AG10803 (cell line): ENCODE measurements at regions not wholly inside any gene's neighbourhood (a gene's known extent, or its start where the extent isn't known, plus 50 kb on each side); places are given as distances from the start of the nearest gene placed in this dataset.

ENCODE experiments used
- DNase-seq: peaks from one replicate; pipeline ENCODE4 v3.0.0; 2010; ENCODE audit warnings: low read depth
- H3K4me3 ChIP-seq: 2 replicates; pipeline ENCODE4 v1.5.1; 2011; ENCODE audit warnings: mild to moderate bottlenecking, low read length, control low read depth
- TF ChIP-seq, protein P1 (sequence below): conservative IDR thresholded peaks from 2 replicates; pipeline ENCODE4 v1.5.1; 2011; ENCODE audit warnings: mild to moderate bottlenecking, low read length, control low read depth, inconsistent platforms

GRCh38 chr3:66153481-66154443 is 67.0 kb upstream of the SLC25A26 start:
- DNase-seq: peak; percentile 37
- H3K4me3 ChIP-seq: peak overlapping the region; percentile 56
- TF ChIP-seq, protein P1, sequence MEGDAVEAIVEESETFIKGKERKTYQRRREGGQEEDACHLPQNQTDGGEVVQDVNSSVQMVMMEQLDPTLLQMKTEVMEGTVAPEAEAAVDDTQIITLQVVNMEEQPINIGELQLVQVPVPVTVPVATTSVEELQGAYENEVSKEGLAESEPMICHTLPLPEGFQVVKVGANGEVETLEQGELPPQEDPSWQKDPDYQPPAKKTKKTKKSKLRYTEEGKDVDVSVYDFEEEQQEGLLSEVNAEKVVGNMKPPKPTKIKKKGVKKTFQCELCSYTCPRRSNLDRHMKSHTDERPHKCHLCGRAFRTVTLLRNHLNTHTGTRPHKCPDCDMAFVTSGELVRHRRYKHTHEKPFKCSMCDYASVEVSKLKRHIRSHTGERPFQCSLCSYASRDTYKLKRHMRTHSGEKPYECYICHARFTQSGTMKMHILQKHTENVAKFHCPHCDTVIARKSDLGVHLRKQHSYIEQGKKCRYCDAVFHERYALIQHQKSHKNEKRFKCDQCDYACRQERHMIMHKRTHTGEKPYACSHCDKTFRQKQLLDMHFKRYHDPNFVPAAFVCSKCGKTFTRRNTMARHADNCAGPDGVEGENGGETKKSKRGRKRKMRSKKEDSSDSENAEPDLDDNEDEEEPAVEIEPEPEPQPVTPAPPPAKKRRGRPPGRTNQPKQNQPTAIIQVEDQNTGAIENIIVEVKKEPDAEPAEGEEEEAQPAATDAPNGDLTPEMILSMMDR: no peak

DNA sequence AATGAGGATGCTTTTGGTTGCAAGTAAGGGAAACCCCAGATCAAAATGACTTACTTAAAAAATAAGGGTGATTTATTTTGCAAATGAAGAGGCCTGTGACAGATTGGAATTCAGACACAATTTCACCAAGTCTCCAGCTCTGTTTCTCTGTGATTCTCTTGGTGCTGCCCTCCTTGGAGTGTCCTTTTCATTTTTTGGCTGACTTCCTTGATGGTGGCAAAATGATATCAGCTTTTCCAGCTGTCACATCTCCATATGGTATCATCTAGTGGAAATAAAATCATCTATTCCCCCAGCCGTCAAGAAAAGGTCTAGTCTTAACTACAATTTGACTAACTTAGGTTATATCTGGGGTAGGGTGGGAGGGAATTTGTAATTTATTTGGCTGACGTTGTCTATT is 68.5 kb upstream of the SLC25A26 start:
- TF ChIP-seq, protein P1: no peak
- no peak for DNase-seq

GRCh38 chr3:66150977-66151376 is 69.8 kb upstream of the SLC25A26 start:
- H3K4me3 ChIP-seq: no peak overlapping the region
- TF ChIP-seq, protein P1: no peak
- no peak for DNase-seq

More for the DNA sequence above, 68.5 kb upstream of the SLC25A26 start:
- H3K4me3 ChIP-seq: no peak overlapping the region

DNA sequence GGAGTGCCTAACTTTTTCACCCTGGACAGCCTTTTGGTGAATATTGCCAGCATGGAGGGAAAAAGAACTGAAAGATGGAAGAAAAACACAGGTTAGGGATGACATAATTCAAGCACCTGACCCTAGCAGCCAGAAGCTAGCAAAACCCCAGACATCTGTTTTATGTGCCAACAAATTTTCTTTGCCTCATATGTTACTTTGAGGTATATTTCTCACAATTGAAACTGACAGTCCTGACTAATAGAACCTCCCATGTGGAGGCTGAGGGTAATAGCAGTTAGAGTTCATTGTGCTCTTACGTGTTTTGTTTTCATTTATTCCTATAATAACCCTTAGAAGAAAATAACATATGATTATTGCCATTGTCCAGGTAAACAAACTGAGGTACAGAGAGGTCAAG is 71.5 kb upstream of the SLC25A26 start:
- DNase-seq: no peak
- TF ChIP-seq, protein P1: no peak
- no peak overlapping the region for H3K4me3 ChIP-seq

DNA sequence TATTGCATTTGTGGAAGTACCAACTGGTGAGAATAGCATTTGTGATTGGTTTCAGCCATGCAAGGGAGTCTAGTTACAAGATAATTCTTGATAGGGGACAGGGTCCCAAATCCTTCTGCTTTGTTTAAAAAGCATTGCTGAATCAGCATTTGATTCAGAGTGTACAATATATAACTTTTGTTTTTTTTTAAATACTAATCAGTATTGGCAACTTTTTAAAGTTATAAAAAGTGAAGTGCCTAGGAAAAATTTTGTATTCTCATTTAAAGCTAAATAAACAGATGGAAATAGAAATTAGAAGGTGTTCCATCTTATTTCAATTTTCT is 75.4 kb upstream of the SLC25A26 start:
- no peak overlapping the region for H3K4me3 ChIP-seq
- DNase-seq: no peak
- TF ChIP-seq, protein P1: no peak

DNA sequence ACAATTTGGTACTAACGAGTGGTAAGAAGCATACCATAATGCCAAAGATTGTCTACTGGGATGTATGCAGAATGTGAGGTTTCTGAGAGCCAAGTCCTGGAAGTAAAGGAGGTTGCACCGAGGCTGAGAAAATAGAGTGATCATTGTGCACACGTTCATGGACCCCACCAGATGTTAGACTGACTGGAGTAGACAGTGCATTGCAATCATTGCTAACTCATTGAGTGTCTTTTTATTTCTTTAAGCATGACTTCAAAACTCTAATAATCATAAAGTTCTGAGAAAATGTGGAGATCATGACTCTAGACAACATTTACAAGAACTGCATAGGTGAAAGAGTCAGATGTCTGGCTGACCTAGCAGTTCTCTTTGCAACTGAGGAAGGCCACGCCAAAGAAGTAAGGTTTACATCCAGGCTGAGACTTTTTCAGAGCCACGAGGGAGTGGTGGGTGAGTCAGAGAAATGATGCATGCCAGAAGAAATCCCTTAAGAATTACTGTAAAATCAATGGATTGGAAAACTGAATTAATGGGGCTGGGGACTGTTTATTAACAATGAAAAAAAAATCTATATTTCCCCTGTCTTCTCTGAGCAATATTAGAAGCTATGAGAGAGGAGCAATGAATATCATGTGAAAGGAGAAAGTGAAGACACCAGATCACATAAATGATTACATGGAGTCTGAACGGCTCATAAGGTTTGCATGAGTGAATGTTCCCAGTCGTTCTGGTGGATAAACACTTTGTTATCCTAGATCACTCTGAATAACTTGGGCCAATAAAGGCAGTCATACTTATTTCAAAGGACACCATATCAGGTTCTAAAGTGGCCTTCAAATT is 76.0 kb upstream of the SLC25A26 start:
- no peak overlapping the region for H3K4me3 ChIP-seq
- peak; percentile 23 for DNase-seq
- TF ChIP-seq, protein P1: no peak
